ENCODE measurements at regions not wholly inside any gene's neighbourhood (a gene's known extent, or its start where the extent isn't known, plus 50 kb on each side); places are given as distances from the start of the nearest gene placed in this dataset.

GRCh38 chr4:116870686-116871085, 214.7 kb downstream of the TRAM1L1 start:
- DNase-seq = no peak

- peak; percentile 9 for DNase-seq
These were observed 219.3 kb downstream of the TRAM1L1 start for GRCh38 chr4:116866106-116866505.

GRCh38 chr4:116862592-116862991, 222.8 kb downstream of the TRAM1L1 start:
- DNase-seq = no peak

GRCh38 chr4:116860891-116861290, 224.5 kb downstream of the TRAM1L1 start:
- no peak for DNase-seq

- DNase-seq = no peak
These were observed 235.8 kb downstream of the TRAM1L1 start for GRCh38 chr4:116849620-116850019.

- DNase-seq = no peak
These were observed 237.8 kb downstream of the TRAM1L1 start for GRCh38 chr4:116847616-116848015.

GRCh38 chr4:116839826-116840225, 245.6 kb downstream of the TRAM1L1 start:
- no peak for DNase-seq

- no peak for DNase-seq
These were observed 246.8 kb downstream of the TRAM1L1 start for GRCh38 chr4:116838609-116839008.

GRCh38 chr4:116829187-116829586, 256.2 kb downstream of the TRAM1L1 start:
- no peak for DNase-seq

- no peak for DNase-seq
These were observed 261.2 kb downstream of the TRAM1L1 start for GRCh38 chr4:116824172-116824571.

GRCh38 chr4:116811730-116812129, 273.6 kb downstream of the TRAM1L1 start:
- DNase-seq = no peak

- no peak for DNase-seq
These were observed 289.4 kb downstream of the TRAM1L1 start for GRCh38 chr4:116796022-116796421.

GRCh38 chr4:116788723-116789122, 296.7 kb downstream of the TRAM1L1 start:
- DNase-seq = no peak

GRCh38 chr4:116755051-116755450, 330.3 kb downstream of the TRAM1L1 start:
- no peak for DNase-seq

GRCh38 chr4:116752027-116752426, 333.3 kb downstream of the TRAM1L1 start:
- no peak for DNase-seq

- no peak for DNase-seq
These were observed 348.6 kb downstream of the TRAM1L1 start for GRCh38 chr4:116736756-116737155.

- DNase-seq = no peak
These were observed 351.2 kb downstream of the TRAM1L1 start for GRCh38 chr4:116734178-116734577.

GRCh38 chr4:116733370-116733769, 352.0 kb downstream of the TRAM1L1 start:
- no peak for DNase-seq

- DNase-seq = no peak
These were observed 358.9 kb downstream of the TRAM1L1 start for GRCh38 chr4:116726523-116726922.

- DNase-seq = no peak
These were observed 361.1 kb downstream of the TRAM1L1 start for GRCh38 chr4:116724249-116724648.

GRCh38 chr4:116705466-116705865, 379.9 kb downstream of the TRAM1L1 start:
- no peak for DNase-seq

- DNase-seq = no peak
These were observed 382.4 kb downstream of the TRAM1L1 start for GRCh38 chr4:116702949-116703348.

- DNase-seq = no peak
These were observed 396.8 kb downstream of the TRAM1L1 start for GRCh38 chr4:116688536-116688935.

GRCh38 chr4:116668190-116668589, 417.2 kb downstream of the TRAM1L1 start:
- DNase-seq = no peak

- DNase-seq = no peak
These were observed 419.7 kb downstream of the TRAM1L1 start for GRCh38 chr4:116665716-116666115.

GRCh38 chr4:116664198-116664597, 421.2 kb downstream of the TRAM1L1 start:
- no peak for DNase-seq
